ENCODE measurements at regions not wholly inside any gene's neighbourhood (a gene's known extent, or its start where the extent isn't known, plus 50 kb on each side); places are given as distances from the start of the nearest gene placed in this dataset.

DNA sequence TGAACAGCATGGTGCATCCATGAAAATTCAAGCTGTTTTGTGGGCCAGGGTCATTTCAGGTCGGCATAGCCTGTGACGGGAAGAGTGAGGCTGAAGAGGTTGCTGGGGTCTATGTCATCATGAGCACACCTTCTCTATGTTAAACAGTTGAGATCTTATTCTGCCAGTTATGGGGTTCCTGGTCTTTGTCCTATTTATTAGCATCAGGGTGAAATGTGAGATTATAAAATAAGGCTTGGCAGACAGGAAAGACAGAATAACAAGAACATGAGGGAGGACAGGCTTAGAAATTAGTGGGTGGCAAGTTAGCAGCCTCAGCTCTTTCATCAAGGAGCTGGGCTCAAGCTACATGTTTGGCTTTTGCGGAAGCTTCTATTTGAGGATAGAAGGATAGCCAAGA, 51.7 kb upstream of the CLNK start:
- no peak for TF ChIP-seq ZFX (IDR thresholded peaks at IDR 0.05)
- no peak for TF ChIP-seq CTCF (conservative IDR thresholded peaks at IDR 0.05)
- H3K27ac ChIP-seq, result no peak overlapping the region

GRCh38 chr4:10734697-10735096, 50.1 kb upstream of the CLNK start:
- H3K27ac ChIP-seq, result no peak overlapping the region
- TF ChIP-seq CTCF (conservative IDR thresholded peaks at IDR 0.05) (no peak), ZFX (IDR thresholded peaks at IDR 0.05) (no peak)
